ENCODE measurements at regions not wholly inside any gene's neighbourhood (a gene's known extent, or its start where the extent isn't known, plus 50 kb on each side); places are given as distances from the start of the nearest gene placed in this dataset.
A peak's percentile ranks its signal among the peaks of the same experiment; 100 is the strongest.
"Not testable (repeated sequence)": the region's sequence is repeated elsewhere in the genome, so short reads cannot be mapped to it uniquely, and the experiment has no call there.

GRCh38 chr3:43838009-43838758 lies 147.4 kb downstream of the ABHD5 start:
- DNase-seq (ENCODE audit: insufficient read length, low spot score) (no peak), FAIRE-seq (no peak)

- no peak for DNase-seq (ENCODE audit: insufficient read length, low spot score)
- FAIRE-seq: no peak
These were observed 148.1 kb downstream of the ABHD5 start for GRCh38 chr3:43838877-43839276.

GRCh38 chr3:43843386-43843785 lies 152.6 kb downstream of the ABHD5 start:
- no peak for DNase-seq (ENCODE audit: insufficient read length, low spot score)
- FAIRE-seq: no peak

- peak; percentile 4 for FAIRE-seq
- DNase-seq (ENCODE audit: insufficient read length, low spot score): no peak
These were observed 154.0 kb downstream of the ABHD5 start for GRCh38 chr3:43844757-43845156.

- DNase-seq (ENCODE audit: insufficient read length, low spot score); FAIRE-seq: not testable (repeated sequence)
These were observed 154.8 kb downstream of the ABHD5 start for GRCh38 chr3:43845553-43845952.

- no peak for DNase-seq (ENCODE audit: insufficient read length, low spot score)
- no peak for FAIRE-seq
These were observed 161.3 kb downstream of the ABHD5 start for GRCh38 chr3:43852066-43852465.

- DNase-seq (ENCODE audit: insufficient read length, low spot score): no peak
- no peak for FAIRE-seq
These were observed 163.5 kb downstream of the ABHD5 start for GRCh38 chr3:43854283-43854682.

GRCh38 chr3:43854916-43855315 lies 164.2 kb downstream of the ABHD5 start:
- DNase-seq (ENCODE audit: insufficient read length, low spot score): no peak
- FAIRE-seq: no peak

GRCh38 chr3:43855674-43856299 lies 165.0 kb downstream of the ABHD5 start:
- DNase-seq (ENCODE audit: insufficient read length, low spot score): peak; percentile 38
- peak; percentile 79 for FAIRE-seq

GRCh38 chr3:43856351-43856750 lies 165.6 kb downstream of the ABHD5 start:
- no peak for FAIRE-seq
- no peak for DNase-seq (ENCODE audit: insufficient read length, low spot score)

GRCh38 chr3:43856761-43857160 lies 166.0 kb downstream of the ABHD5 start:
- FAIRE-seq (no peak), DNase-seq (ENCODE audit: insufficient read length, low spot score) (no peak)

GRCh38 chr3:43857361-43858293 lies 166.9 kb downstream of the ABHD5 start:
- no peak for DNase-seq (ENCODE audit: insufficient read length, low spot score)
- no peak for FAIRE-seq

- no peak for FAIRE-seq
- DNase-seq (ENCODE audit: insufficient read length, low spot score): no peak
These were observed 167.6 kb downstream of the ABHD5 start for GRCh38 chr3:43858294-43858701.

GRCh38 chr3:43859766-43860165 lies 169.0 kb downstream of the ABHD5 start:
- no peak for FAIRE-seq
- DNase-seq (ENCODE audit: insufficient read length, low spot score): no peak

- DNase-seq (ENCODE audit: insufficient read length, low spot score) (no peak), FAIRE-seq (no peak)
These were observed 170.9 kb downstream of the ABHD5 start for GRCh38 chr3:43861635-43862034.

GRCh38 chr3:43862470-43862869 lies 171.7 kb downstream of the ABHD5 start:
- FAIRE-seq (no peak), DNase-seq (ENCODE audit: insufficient read length, low spot score) (no peak)

GRCh38 chr3:43862992-43863805 lies 172.5 kb downstream of the ABHD5 start:
- no peak for DNase-seq (ENCODE audit: insufficient read length, low spot score)
- no peak for FAIRE-seq

- no peak for FAIRE-seq
- DNase-seq (ENCODE audit: insufficient read length, low spot score): no peak
These were observed 173.5 kb downstream of the ABHD5 start for GRCh38 chr3:43863966-43864933.

GRCh38 chr3:43865351-43865750 lies 174.6 kb downstream of the ABHD5 start:
- DNase-seq (ENCODE audit: insufficient read length, low spot score): no peak
- FAIRE-seq: no peak
